Colonic mucosa (tissue), 4 donors: ENCODE measurements at regions not wholly inside any gene's neighbourhood (a gene's known extent, or its start where the extent isn't known, plus 50 kb on each side); places are given as distances from the start of the nearest gene placed in this dataset.

Experiments used
- DNase-seq: peaks from one replicate; pipeline ENCODE4 v3.0.0-alpha.2; 2020
- H3K27ac ChIP-seq: fragments of 200-600 bp; one replicate; pipeline ENCODE4 v1.8.0; 2021
- H3K27me3 ChIP-seq: fragments of 200-600 bp; one replicate; pipeline ENCODE4 v1.8.0; 2021
- H3K36me3 ChIP-seq: fragments of 200-600 bp; one replicate; pipeline ENCODE4 v1.8.0; 2021
- H3K4me1 ChIP-seq: fragments of 200-600 bp; one replicate; pipeline ENCODE4 v1.8.0; 2021; ENCODE audit warnings: mild to moderate bottlenecking
- H3K4me3 ChIP-seq: fragments of 200-600 bp; one replicate; pipeline ENCODE4 v1.8.0; 2021
- H3K9ac ChIP-seq, 2 donors: one replicate each; pipeline ENCODE4 v1.7.0; 2013; ENCODE audit warnings: control low read depth in 2 of 2, low read depth in 2 of 2, low read length in 2 of 2
- H3K9me3 ChIP-seq: fragments of 200-600 bp; one replicate; pipeline ENCODE4 v1.8.0; 2021
- intact Hi-C: fragments of 100-400 bp; cut with DNase I; formaldehyde crosslinking; loops from one replicate; pipeline ENCODE4 v1.14.1; 2022
- TF ChIP-seq, protein P1 (sequence below): fragments of 200-600 bp; IDR thresholded peaks from one replicate; pipeline ENCODE4 v1.8.0; 2022; ENCODE audit warnings: antibody characterized with exemption, mild to moderate bottlenecking
- donor health status: healthy.
- donor health status: DM: no; HTN: no; CAD: no.
- donor health status: DM: no; HTN: no; CAD: no.

DNA sequence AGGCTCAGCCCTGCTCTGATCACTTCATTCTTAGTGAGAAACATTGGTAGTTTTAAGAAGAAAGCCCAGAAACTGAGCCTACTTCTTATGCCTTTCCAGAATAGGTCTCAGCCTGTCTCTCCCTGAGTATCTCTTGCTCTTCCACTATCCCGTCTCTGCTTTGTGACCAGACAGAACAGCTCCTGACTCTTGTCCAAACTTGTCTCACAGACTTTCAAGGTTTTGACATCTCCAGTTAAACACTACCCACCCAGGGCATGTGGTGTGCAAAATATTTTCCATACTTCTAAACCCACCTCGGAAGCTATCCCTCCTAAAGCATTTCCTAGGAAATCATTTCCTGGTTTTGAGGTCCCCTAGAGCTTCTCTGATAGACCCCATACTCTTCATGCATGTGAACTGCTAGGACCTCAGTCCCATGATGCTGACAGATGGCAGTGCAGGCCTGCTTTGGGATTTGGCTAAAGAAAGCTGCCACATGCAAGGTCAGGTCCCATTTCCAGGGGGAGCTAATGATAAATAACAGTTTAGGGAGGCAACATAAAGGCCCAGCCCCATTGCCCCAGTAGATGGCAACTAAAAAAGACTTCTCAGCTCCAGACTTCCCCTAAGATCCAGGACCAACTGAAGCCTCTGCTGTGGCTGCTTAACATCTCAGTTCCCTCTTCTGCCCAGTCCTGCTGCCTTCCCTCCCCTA, 211.5 kb downstream of the MED10 start:
- TF ChIP-seq, protein P1, sequence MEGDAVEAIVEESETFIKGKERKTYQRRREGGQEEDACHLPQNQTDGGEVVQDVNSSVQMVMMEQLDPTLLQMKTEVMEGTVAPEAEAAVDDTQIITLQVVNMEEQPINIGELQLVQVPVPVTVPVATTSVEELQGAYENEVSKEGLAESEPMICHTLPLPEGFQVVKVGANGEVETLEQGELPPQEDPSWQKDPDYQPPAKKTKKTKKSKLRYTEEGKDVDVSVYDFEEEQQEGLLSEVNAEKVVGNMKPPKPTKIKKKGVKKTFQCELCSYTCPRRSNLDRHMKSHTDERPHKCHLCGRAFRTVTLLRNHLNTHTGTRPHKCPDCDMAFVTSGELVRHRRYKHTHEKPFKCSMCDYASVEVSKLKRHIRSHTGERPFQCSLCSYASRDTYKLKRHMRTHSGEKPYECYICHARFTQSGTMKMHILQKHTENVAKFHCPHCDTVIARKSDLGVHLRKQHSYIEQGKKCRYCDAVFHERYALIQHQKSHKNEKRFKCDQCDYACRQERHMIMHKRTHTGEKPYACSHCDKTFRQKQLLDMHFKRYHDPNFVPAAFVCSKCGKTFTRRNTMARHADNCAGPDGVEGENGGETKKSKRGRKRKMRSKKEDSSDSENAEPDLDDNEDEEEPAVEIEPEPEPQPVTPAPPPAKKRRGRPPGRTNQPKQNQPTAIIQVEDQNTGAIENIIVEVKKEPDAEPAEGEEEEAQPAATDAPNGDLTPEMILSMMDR = no peak
- intact Hi-C loops = no loop called here
- no peaks in the 10 kb centered on the region for H3K4me1 ChIP-seq
- H3K27ac ChIP-seq = no peak overlapping the region
- no peak overlapping the region for H3K9ac ChIP-seq
- H3K4me3 ChIP-seq = no peak overlapping the region
- no peaks in the 10 kb centered on the region for H3K27me3 ChIP-seq
- no peaks in the 10 kb centered on the region for H3K9me3 ChIP-seq
- no peak for DNase-seq
- no peaks in the 10 kb centered on the region for H3K36me3 ChIP-seq

- Histone ChIP-seq H3K9ac (no peak overlapping the region), H3K27me3 (no peaks in the 10 kb centered on the region), H3K4me3 (no peak overlapping the region), H3K9me3 (no peaks in the 10 kb centered on the region), H3K27ac (no peak overlapping the region), H3K4me1 (no peaks in the 10 kb centered on the region), H3K36me3 (no peaks in the 10 kb centered on the region)
- TF ChIP-seq, protein P1 = no peak
- DNase-seq = no peak
- intact Hi-C loops = no loop called here
Observed at GRCh38 chr5:6163913-6164312, 214.4 kb downstream of the MED10 start.

GRCh38 chr5:6162175-6162574, 216.2 kb downstream of the MED10 start:
- no peaks in the 10 kb centered on the region for H3K27me3 ChIP-seq
- no peak for DNase-seq

GRCh38 chr5:6161257-6161656, 217.1 kb downstream of the MED10 start:
- H3K36me3 ChIP-seq = no peaks in the 10 kb centered on the region
- no peaks in the 10 kb centered on the region for H3K4me1 ChIP-seq
- intact Hi-C loops = no loop called here
- H3K4me3 ChIP-seq = no peak overlapping the region
- no peak for DNase-seq
- H3K9ac ChIP-seq = no peak overlapping the region
- TF ChIP-seq, protein P1 = no peak
- no peaks in the 10 kb centered on the region for H3K27me3 ChIP-seq
- H3K9me3 ChIP-seq = no peaks in the 10 kb centered on the region
- no peak overlapping the region for H3K27ac ChIP-seq

More at GRCh38 chr5:6162175-6162574, 216.2 kb downstream of the MED10 start:
- Histone ChIP-seq H3K4me1 (no peaks in the 10 kb centered on the region), H3K9ac (no peak overlapping the region), H3K9me3 (no peaks in the 10 kb centered on the region), H3K36me3 (no peaks in the 10 kb centered on the region), H3K27ac (no peak overlapping the region), H3K4me3 (no peak overlapping the region)
- intact Hi-C loops = no loop called here
- TF ChIP-seq, protein P1 = no peak

GRCh38 chr5:6159832-6160430, 218.4 kb downstream of the MED10 start:
- DNase-seq = no peak
- Histone ChIP-seq H3K4me1 (no peaks in the 10 kb centered on the region), H3K4me3 (no peak overlapping the region), H3K9ac (no peak overlapping the region), H3K36me3 (no peaks in the 10 kb centered on the region), H3K9me3 (no peaks in the 10 kb centered on the region), H3K27ac (no peak overlapping the region), H3K27me3 (no peaks in the 10 kb centered on the region)
- TF ChIP-seq, protein P1 = no peak
- intact Hi-C loops = no loop called here
